H1 (cell line): ENCODE measurements at regions not wholly inside any gene's neighbourhood (a gene's known extent, or its start where the extent isn't known, plus 50 kb on each side); places are given as distances from the start of the nearest gene placed in this dataset.
A peak's percentile ranks its signal among the peaks of the same experiment; 100 is the strongest.
"Not testable (repeated sequence)": the region's sequence is repeated elsewhere in the genome, so short reads cannot be mapped to it uniquely, and the experiment has no call there.

Source experiments
- CTCF ChIA-PET: fragments of 300-600 bp; sonication (Branson Sonifier 250); formaldehyde crosslinking; loops from one replicate; lab custom pipeline; 2021; ENCODE audit not compliant: partially characterized antibody; lab: Charles Lee
- POLR2A ChIA-PET: fragments of 300-600 bp; sonication (Branson Sonifier 250); formaldehyde crosslinking; loops from one replicate; lab custom pipeline; 2021; ENCODE audit warnings: inconsistent platforms; ENCODE audit not compliant: partially characterized antibody; lab: Charles Lee
- DNase-seq, 2 experiments: peaks; one replicate each; pipeline versions ENCODE4 v3.0.0 to v3.0.0-alpha.2; 2010 to 2022; ENCODE audit warnings: low spot score in 2 of 2, low read depth in 1 of 2, mixed read lengths in 1 of 2
- FAIRE-seq: peaks from 2 replicates; lab custom pipeline; 2011; peaks lifted over from hg19 to GRCh38; lab: Jason Lieb, UNC
- H2AFZ ChIP-seq: 2 replicates; pipeline ENCODE4 v1.8.1; 2012; ENCODE audit warnings: low read length, inconsistent platforms
- H2AK5ac ChIP-seq: 2 replicates; pipeline ENCODE4 v1.6.1; 2013; ENCODE audit warnings: low read depth, low read length
- H2BK120ac ChIP-seq: replicated peaks from 2 replicates; pipeline ENCODE3; 2013; ENCODE audit warnings: low read depth, low read length, inconsistent platforms
- H2BK12ac ChIP-seq: 2 replicates; pipeline ENCODE4 v1.6.1; 2013; ENCODE audit warnings: low read depth, low read length
- H2BK15ac ChIP-seq: 2 replicates; pipeline ENCODE4 v1.6.1; 2013; ENCODE audit warnings: low read length
- H2BK20ac ChIP-seq: 2 replicates; pipeline ENCODE4 v1.6.1; 2013; ENCODE audit warnings: low read length
- H2BK5ac ChIP-seq: 2 replicates; pipeline ENCODE4 v1.6.1; 2013; ENCODE audit warnings: low read depth, low read length
- H3K14ac ChIP-seq: 2 replicates; pipeline ENCODE4 v1.6.1; 2013; ENCODE audit warnings: inconsistent platforms; ENCODE audit not compliant: insufficient read length
- H3K18ac ChIP-seq: 2 replicates; pipeline ENCODE4 v1.6.1; 2013; ENCODE audit warnings: low read length; ENCODE audit errors: extremely low read depth
- H3K23ac ChIP-seq: 2 replicates; pipeline ENCODE4 v1.6.1; 2013; ENCODE audit warnings: inconsistent platforms; ENCODE audit not compliant: insufficient read length
- H3K23me2 ChIP-seq: 2 replicates; pipeline ENCODE4 v1.6.1; 2013; ENCODE audit warnings: low read depth, low read length
- H3K27ac ChIP-seq: 2 replicates; pipeline ENCODE4 v1.6.1; 2011; ENCODE audit warnings: low read depth, low read length, inconsistent platforms
- H3K27me3 ChIP-seq, 4 experiments: replicated peaks in 1 of 4; 1 replicate in 1 of 4; 2 replicates in 3 of 4; pipeline versions ENCODE4 v1.6.1 to v1.8.1; 2011 to 2013; ENCODE audit warnings: low read length in 3 of 4, mild to moderate bottlenecking in 3 of 4, inconsistent platforms in 2 of 4, mixed read lengths in 2 of 4, moderate library complexity in 1 of 4; ENCODE audit not compliant: control insufficient read depth in 3 of 4, insufficient read depth in 3 of 4; ENCODE audit errors: extremely low read depth in 1 of 4
- H3K36me3 ChIP-seq, 4 experiments: 2 replicates each; pipeline versions ENCODE4 v1.6.1 to v1.8.1; 2011 to 2013; ENCODE audit warnings: mild to moderate bottlenecking in 4 of 4, low read length in 3 of 4, moderate library complexity in 2 of 4, control low read depth in 1 of 4, inconsistent platforms in 1 of 4; ENCODE audit not compliant: insufficient read depth in 4 of 4, control insufficient read depth in 2 of 4
- H3K4ac ChIP-seq: replicated peaks from 2 replicates; pipeline ENCODE3; 2013; ENCODE audit warnings: low read length, low read depth, mixed read lengths, inconsistent platforms; ENCODE audit not compliant: insufficient read length
- H3K4me1 ChIP-seq, 4 experiments: replicated peaks in 1 of 4; 1 replicate in 1 of 4; 2 replicates in 3 of 4; pipeline versions ENCODE4 v1.6.1 to v1.8.1; 2011 to 2013; ENCODE audit warnings: low read length in 3 of 4, inconsistent platforms in 2 of 4, mixed read lengths in 1 of 4; ENCODE audit not compliant: insufficient read depth in 4 of 4, control insufficient read depth in 3 of 4
- H3K4me2 ChIP-seq, 2 experiments: 2 replicates each; pipeline versions ENCODE4 v1.6.1 to v1.8.1; 2011 to 2013; ENCODE audit warnings: low read depth in 2 of 2, low read length in 2 of 2, control low read depth in 1 of 2, inconsistent platforms in 1 of 2, mild to moderate bottlenecking in 1 of 2; ENCODE audit not compliant: insufficient read depth in 1 of 2
- H3K4me3 ChIP-seq, 4 experiments: fragments of 200-600, 300-600 bp in 1 of 4; sonication (generic), shearing (Covaris generic), sonication (Bioruptor Twin) in 1 of 4; 2 replicates each; pipeline versions ENCODE4 v1.5.1 to v1.8.1; 2011 to 2016; ENCODE audit warnings: low read length in 4 of 4, low read depth in 3 of 4, control low read depth in 2 of 4, inconsistent platforms in 2 of 4, mild to moderate bottlenecking in 2 of 4, mixed read lengths in 1 of 4, moderate library complexity in 1 of 4; ENCODE audit not compliant: insufficient read depth in 2 of 4; ENCODE audit errors: extremely low read depth in 1 of 4
- H3K56ac ChIP-seq: replicated peaks from 2 replicates; pipeline ENCODE3; 2013; ENCODE audit warnings: low read depth, mild to moderate bottlenecking, mixed read lengths, low read length, inconsistent platforms; ENCODE audit not compliant: insufficient read length
- H3K79me1 ChIP-seq: 2 replicates; pipeline ENCODE4 v1.6.1; 2013; ENCODE audit warnings: low read depth, low read length, control low read depth
- H3K79me2 ChIP-seq, 2 experiments: 2 replicates each; pipeline versions ENCODE4 v1.6.1 to v1.8.1; 2012 to 2013; ENCODE audit warnings: low read length in 2 of 2, mild to moderate bottlenecking in 2 of 2, inconsistent platforms in 1 of 2; ENCODE audit not compliant: insufficient read depth in 2 of 2, control insufficient read depth in 1 of 2
- H3K9ac ChIP-seq, 4 experiments: replicated peaks in 1 of 4; 1 replicate in 1 of 4; 2 replicates in 3 of 4; pipeline versions ENCODE4 v1.6.1 to v1.8.1; 2011 to 2013; ENCODE audit warnings: low read depth in 3 of 4, low read length in 3 of 4, control low read depth in 2 of 4, mild to moderate bottlenecking in 2 of 4, moderate library complexity in 2 of 4, inconsistent platforms in 1 of 4; ENCODE audit errors: extremely low read depth in 1 of 4
- H3K9me3 ChIP-seq, 2 experiments: 2 replicates each; pipeline versions ENCODE4 v1.6.1 to v1.8.1; 2012 to 2013; ENCODE audit warnings: mild to moderate bottlenecking in 2 of 2, moderate library complexity in 2 of 2, control low read depth in 1 of 2, inconsistent platforms in 1 of 2, low read depth in 1 of 2, low read length in 1 of 2, mixed read lengths in 1 of 2; ENCODE audit not compliant: insufficient read depth in 2 of 2
- H4K20me1 ChIP-seq, 2 experiments: replicated peaks in 1 of 2; 2 replicates each; pipeline versions ENCODE3 to v1.8.1; 2011 to 2013; ENCODE audit warnings: inconsistent platforms in 2 of 2, low read length in 2 of 2, mild to moderate bottlenecking in 1 of 2; ENCODE audit not compliant: insufficient read depth in 2 of 2, control insufficient read depth in 1 of 2
- H4K5ac ChIP-seq: 2 replicates; pipeline ENCODE4 v1.6.1; 2013; ENCODE audit warnings: low read length, low read depth, mixed read lengths, inconsistent platforms; ENCODE audit not compliant: insufficient read length
- H4K8ac ChIP-seq: 2 replicates; pipeline ENCODE4 v1.8.0; 2013; ENCODE audit warnings: mild to moderate bottlenecking, moderate library complexity, low read length, inconsistent platforms; ENCODE audit not compliant: insufficient read depth; ENCODE audit errors: extremely low read depth
- H4K91ac ChIP-seq: replicated peaks from 2 replicates; pipeline ENCODE3; 2013; ENCODE audit warnings: low read length, mixed read lengths, inconsistent platforms; ENCODE audit not compliant: insufficient read length
- BACH1 ChIP-seq: IDR thresholded peaks from 2 replicates; pipeline ENCODE4 v1.6.1; 2012; ENCODE audit warnings: low read length, improper control_type of control experiment
- BCL11A ChIP-seq, 2 experiments: IDR thresholded peaks; one replicate each; pipeline ENCODE4 v1.6.1; 2011; ENCODE audit warnings: low read depth in 2 of 2, low read length in 2 of 2, mild to moderate bottlenecking in 2 of 2
- BRCA1 ChIP-seq: IDR thresholded peaks from 2 replicates; pipeline ENCODE4 v1.6.1; 2012; ENCODE audit warnings: low read depth, low read length, improper control_type of control experiment
- CBX8 ChIP-seq: fragments of 300-800, 300-1000 bp; sonication (generic); IDR thresholded peaks from 2 replicates; pipeline ENCODE4 v1.7.1; 2016; ENCODE audit warnings: low read depth, low read length, borderline replicate concordance
- CREB1 ChIP-seq: IDR thresholded peaks from 2 replicates; pipeline ENCODE4 v1.6.1; 2012; ENCODE audit warnings: inconsistent platforms
- MAX ChIP-seq: IDR thresholded peaks from 2 replicates; pipeline ENCODE4 v1.6.1; 2012; ENCODE audit warnings: inconsistent platforms
- NANOG ChIP-seq: IDR thresholded peaks from 2 replicates; pipeline ENCODE4 v1.6.1; 2011; ENCODE audit warnings: low read length, low read depth, mild to moderate bottlenecking, inconsistent platforms; ENCODE audit not compliant: insufficient read depth, poor library complexity, severe bottlenecking
- TEAD4 ChIP-seq: IDR thresholded peaks from 2 replicates; pipeline ENCODE4 v1.6.1; 2012; ENCODE audit warnings: low read depth, low read length, inconsistent platforms, mixed read lengths
- WGBS, 2 experiments: shearing (Covaris generic) in 1 of 2; methylation state at CpG; one replicate each; pipeline versions ENCODE4 v1.1.6 to v1.1.7; 2013 to 2015; ENCODE audit warnings: low lambda C conversion rate in 2 of 2, mixed read lengths in 2 of 2, inconsistent platforms in 1 of 2, low coverage in 1 of 2, missing lambda C conversion rate in 1 of 2; ENCODE audit not compliant: insufficient replicate concordance in 2 of 2, insufficient coverage in 1 of 2, insufficient read length in 1 of 2; ENCODE audit errors: extremely low coverage in 1 of 2, missing lambda C conversion rate in 1 of 2; 5-methylcytosine and 5-hydroxymethylcytosine counted together
- TF ChIP-seq, protein P1 (sequence below), 3 experiments: IDR thresholded peaks; 1 replicate in 2 of 3; 2 replicates in 1 of 3; pipeline versions ENCODE4 v1.5.1 to v1.6.1; 2011; ENCODE audit warnings: low read length in 3 of 3, mild to moderate bottlenecking in 3 of 3, inconsistent platforms in 2 of 3, low read depth in 1 of 3, moderate library complexity in 1 of 3; ENCODE audit not compliant: insufficient read depth in 1 of 3; ENCODE audit errors: control extremely low read depth in 1 of 3
- TF ChIP-seq, protein P2 (sequence below): IDR thresholded peaks from 2 replicates; pipeline ENCODE4 v1.6.1; 2011; ENCODE audit warnings: low read depth, mild to moderate bottlenecking, low read length; ENCODE audit not compliant: insufficient read depth

DNA sequence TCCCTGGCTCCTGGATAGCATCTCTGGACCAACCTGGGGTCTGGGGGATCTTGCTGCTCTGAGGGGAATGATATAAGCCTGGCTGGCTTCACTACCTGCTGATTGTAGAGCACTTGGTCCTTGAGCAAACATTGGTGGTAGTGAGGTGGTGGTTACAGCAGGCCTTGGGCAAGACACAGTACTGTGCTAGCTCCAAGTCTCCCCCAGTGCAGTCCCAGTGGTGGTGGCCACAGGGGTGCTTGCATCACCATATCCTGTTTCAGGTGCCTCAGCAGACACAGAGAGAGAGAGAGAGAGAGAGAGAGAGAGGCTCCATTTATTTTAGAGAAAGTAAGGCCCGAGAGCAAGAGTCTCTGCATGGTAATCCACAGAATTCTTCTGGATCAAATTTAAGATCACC lies 186.3 kb downstream of the MYRFL start (continued):
- TF ChIP-seq, protein P1, sequence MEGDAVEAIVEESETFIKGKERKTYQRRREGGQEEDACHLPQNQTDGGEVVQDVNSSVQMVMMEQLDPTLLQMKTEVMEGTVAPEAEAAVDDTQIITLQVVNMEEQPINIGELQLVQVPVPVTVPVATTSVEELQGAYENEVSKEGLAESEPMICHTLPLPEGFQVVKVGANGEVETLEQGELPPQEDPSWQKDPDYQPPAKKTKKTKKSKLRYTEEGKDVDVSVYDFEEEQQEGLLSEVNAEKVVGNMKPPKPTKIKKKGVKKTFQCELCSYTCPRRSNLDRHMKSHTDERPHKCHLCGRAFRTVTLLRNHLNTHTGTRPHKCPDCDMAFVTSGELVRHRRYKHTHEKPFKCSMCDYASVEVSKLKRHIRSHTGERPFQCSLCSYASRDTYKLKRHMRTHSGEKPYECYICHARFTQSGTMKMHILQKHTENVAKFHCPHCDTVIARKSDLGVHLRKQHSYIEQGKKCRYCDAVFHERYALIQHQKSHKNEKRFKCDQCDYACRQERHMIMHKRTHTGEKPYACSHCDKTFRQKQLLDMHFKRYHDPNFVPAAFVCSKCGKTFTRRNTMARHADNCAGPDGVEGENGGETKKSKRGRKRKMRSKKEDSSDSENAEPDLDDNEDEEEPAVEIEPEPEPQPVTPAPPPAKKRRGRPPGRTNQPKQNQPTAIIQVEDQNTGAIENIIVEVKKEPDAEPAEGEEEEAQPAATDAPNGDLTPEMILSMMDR (IDR thresholded peaks at IDR 0.05; ENCODE audit: control extremely low read depth in 1 of 3, insufficient read depth in 1 of 3, low read depth in 1 of 3, low read length in 3 of 3) = no peak
- TF ChIP-seq TEAD4 (no peak), BACH1 (no peak), CREB1 (no peak), MAX (no peak), CBX8 (no peak), NANOG (no peak), BRCA1 (no peak), BCL11A (IDR thresholded peaks at IDR 0.05; ENCODE audit: low read depth in 2 of 2, low read length in 2 of 2) (no peak)
- TF ChIP-seq, protein P2, sequence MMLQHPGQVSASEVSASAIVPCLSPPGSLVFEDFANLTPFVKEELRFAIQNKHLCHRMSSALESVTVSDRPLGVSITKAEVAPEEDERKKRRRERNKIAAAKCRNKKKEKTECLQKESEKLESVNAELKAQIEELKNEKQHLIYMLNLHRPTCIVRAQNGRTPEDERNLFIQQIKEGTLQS = no peak

- H3K79me2 ChIP-seq, H4K20me1 ChIP-seq, H3K36me3 ChIP-seq, CTCF ChIA-PET, H2BK15ac ChIP-seq, H3K23ac ChIP-seq, H3K18ac ChIP-seq, H3K23me2 ChIP-seq, H3K9me3 ChIP-seq, H3K27ac ChIP-seq, H2BK12ac ChIP-seq, H3K56ac ChIP-seq, H2BK20ac ChIP-seq, H2BK120ac ChIP-seq, H4K8ac ChIP-seq, H3K9ac ChIP-seq, H3K27me3 ChIP-seq, H3K4ac ChIP-seq, H4K5ac ChIP-seq, H2AK5ac ChIP-seq, H2BK5ac ChIP-seq, DNase-seq, FAIRE-seq, H4K91ac ChIP-seq, H3K79me1 ChIP-seq, H2AFZ ChIP-seq, H3K14ac ChIP-seq, H3K4me1 ChIP-seq: not testable (repeated sequence)
- Histone ChIP-seq H3K4me2 (peak overlapping the region; percentile 21 to 53; a peak in 3 of 4 replicates), H3K4me3 (peak overlapping the region in 2 of 4 experiments; percentile 13 to 37; a peak in 3 of 8 replicates)
- WGBS, 2 experiments = 58% methylated on average over 10 of the region's 23 CpGs; no CpG with 5 or more reads in 1 of the 2 experiments
- POLR2A ChIA-PET = interaction anchor here (0.6 to 1.0 kb wide), 2 partner anchors 118 to 140 kb away, joined by 3 read pairs; no protein-coding TSS in a partner anchor
Measured at GRCh38 chr12:70013016-70013415, 188.0 kb downstream of the MYRFL start.
